ENCODE measurements at regions not wholly inside any gene's neighbourhood (a gene's known extent, or its start where the extent isn't known, plus 50 kb on each side); places are given as distances from the start of the nearest gene placed in this dataset.

GRCh38 chr9:105859428-105860091, 165.2 kb downstream of the TMEM38B start:
- FAIRE-seq (no peak), DNase-seq (ENCODE audit: insufficient read length, low spot score) (no peak)

DNA sequence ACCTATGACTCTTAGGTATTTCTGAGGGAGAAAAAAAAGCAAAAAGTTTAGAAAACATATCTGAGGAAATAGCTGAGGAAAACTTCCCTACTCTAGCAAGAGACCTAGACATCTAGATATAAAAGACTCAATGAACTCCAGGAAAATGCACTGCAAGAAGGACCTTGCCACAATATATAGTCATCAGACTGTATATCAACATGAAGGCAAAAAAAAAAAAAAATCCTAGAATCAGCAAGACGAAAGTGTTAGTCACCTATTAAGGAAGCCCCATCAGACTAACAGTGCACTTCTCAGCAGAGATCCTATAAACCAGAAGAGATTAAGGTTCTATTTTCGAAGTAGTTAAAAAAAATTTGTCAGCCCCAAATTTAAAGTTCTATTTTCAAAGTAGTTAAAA, 166.2 kb downstream of the TMEM38B start:
- no peak for DNase-seq (ENCODE audit: insufficient read length, low spot score)

DNA sequence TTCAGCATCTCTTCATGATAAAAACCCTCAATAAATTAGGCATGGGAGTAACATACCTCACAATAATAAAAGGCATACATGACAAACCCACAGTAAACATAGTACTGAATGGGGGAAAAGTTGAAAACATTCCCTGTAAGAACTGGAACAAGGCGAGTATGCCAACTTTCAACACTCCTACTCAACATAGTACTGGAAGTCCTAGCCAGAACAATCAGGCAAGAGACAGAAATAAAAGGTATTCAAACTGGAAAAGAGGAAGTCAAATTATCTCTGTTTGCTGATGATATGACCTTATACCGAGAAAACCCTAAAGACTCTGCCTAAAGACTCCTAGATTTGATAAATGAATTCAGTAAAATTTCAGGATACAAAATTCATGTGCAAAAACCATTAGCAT, 167.6 kb downstream of the TMEM38B start:
- no peak for DNase-seq (ENCODE audit: insufficient read length, low spot score)
- FAIRE-seq = no peak

More for the DNA sequence above, 166.2 kb downstream of the TMEM38B start:
- FAIRE-seq = no peak

- DNase-seq (ENCODE audit: insufficient read length, low spot score) (no peak), FAIRE-seq (no peak)
Observed at GRCh38 chr9:105864248-105864898, 170.0 kb downstream of the TMEM38B start.

DNA sequence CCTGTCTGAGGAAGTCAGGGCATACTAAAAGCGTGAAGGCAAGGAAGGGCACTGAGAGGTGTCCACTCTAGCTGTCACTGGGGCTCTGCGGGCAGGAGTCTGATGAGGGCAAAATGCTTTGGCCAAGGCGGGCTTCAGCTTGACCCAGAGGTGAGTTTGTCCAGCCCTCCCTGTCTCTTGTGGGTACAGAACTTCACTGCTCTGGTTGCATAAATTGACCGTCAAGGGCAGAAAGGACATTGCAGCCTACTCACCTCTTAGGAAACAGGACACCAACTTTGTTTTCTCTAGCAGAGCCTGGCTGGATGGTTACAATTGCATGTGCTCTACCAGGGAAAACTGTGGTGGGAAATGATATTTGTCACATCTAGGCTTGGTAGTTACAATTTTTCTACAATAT, 170.9 kb downstream of the TMEM38B start:
- FAIRE-seq = no peak
- no peak for DNase-seq (ENCODE audit: insufficient read length, low spot score)

- no peak for FAIRE-seq
- DNase-seq (ENCODE audit: insufficient read length, low spot score) = no peak
Observed at GRCh38 chr9:105871540-105871939, 177.2 kb downstream of the TMEM38B start.

- no peak for DNase-seq (ENCODE audit: insufficient read length, low spot score)
Observed at GRCh38 chr9:105873801-105874200, 179.5 kb downstream of the TMEM38B start.

DNA sequence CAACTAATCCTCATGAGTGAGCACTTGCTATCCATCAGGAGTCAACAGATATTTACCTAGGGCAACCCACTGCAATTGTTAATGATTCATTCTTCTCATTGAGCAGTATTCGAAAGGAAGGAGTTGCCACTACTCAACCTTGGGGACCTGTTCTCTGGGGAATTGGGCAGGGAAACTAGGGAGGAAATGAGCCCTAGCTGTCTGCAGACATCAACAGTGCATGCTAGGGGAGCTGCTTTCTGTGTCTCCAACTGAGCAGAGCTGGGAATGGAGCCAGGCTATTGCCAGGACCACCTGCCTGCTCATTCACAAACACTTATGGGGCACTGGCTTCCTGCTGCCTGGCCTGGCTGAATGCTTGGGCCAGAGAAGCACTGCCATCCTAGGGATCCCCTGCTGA, 183.4 kb downstream of the TMEM38B start:
- FAIRE-seq (no peak), DNase-seq (ENCODE audit: insufficient read length, low spot score) (no peak)

More at GRCh38 chr9:105873801-105874200, 179.5 kb downstream of the TMEM38B start:
- no peak for FAIRE-seq

DNA sequence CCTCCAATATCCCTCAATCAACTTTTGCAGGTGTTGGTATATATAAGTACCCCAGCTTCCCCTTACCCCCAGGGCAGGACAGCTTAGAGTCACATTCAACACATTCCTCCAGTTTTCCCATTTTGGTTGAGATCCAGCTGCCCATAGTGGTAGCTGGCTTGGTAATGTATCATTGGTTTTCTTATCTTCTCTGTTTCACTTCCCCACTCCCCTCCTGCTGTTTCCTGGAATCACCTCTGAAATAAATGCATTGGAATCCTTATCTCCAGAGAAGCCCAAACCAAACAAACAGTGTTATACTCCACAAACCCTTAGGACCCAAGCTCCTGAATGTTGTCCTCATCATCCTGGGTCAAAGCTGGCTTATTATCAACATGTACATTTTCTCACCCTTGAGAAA, 184.8 kb downstream of the TMEM38B start:
- no peak for DNase-seq (ENCODE audit: insufficient read length, low spot score)
- no peak for FAIRE-seq

GRCh38 chr9:105880517-105880916, 186.2 kb downstream of the TMEM38B start:
- FAIRE-seq = no peak
- DNase-seq (ENCODE audit: insufficient read length, low spot score) = no peak

GRCh38 chr9:105881021-105881420, 186.7 kb downstream of the TMEM38B start:
- FAIRE-seq (no peak), DNase-seq (ENCODE audit: insufficient read length, low spot score) (no peak)

- DNase-seq (ENCODE audit: insufficient read length, low spot score) = peak; percentile 40
- FAIRE-seq = no peak
Observed at GRCh38 chr9:105881654-105882349, 187.5 kb downstream of the TMEM38B start.

- FAIRE-seq = no peak
- DNase-seq (ENCODE audit: insufficient read length, low spot score) = no peak
Observed at GRCh38 chr9:105883847-105884246, 189.5 kb downstream of the TMEM38B start.

DNA sequence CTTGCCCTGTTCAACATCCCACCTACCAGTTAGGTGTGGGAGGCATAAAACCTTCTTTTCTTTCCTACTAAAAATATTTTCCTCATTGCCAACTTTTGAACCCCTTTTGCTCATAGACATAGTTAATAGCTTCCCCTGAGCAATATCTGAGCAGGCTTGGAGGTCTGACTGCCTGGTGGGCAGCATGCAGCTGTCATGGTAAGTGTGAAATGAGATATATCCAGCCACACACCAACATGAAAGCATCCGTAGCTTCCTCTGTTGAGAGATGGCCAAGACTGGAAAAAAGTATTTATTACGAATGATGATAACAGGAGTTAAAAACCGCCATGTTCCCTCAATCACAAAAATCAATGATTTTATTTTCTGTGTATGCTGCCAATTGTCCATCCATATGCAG, 190.1 kb downstream of the TMEM38B start:
- DNase-seq (ENCODE audit: insufficient read length, low spot score) = no peak
- FAIRE-seq = no peak

DNA sequence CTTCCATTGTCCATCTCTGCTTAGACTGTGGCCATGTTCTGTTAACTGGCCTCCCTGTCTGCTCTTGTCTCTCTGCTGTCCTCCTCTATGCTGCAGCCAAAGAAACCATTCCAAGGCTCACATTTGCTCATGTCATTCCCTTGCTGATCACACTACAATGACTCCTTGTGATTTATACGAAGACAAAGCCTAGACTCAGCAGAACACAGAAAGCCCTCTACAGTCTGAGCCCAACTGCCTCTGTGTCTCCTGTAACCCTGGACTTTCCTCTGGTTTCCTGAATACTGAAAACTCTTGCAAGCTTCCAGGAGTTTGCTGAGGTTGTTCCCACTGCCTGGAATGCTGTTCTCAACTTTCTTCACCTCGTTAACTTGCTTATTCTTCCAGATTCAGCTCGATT, 191.8 kb downstream of the TMEM38B start:
- DNase-seq (ENCODE audit: insufficient read length, low spot score) (no peak), FAIRE-seq (no peak)

DNA sequence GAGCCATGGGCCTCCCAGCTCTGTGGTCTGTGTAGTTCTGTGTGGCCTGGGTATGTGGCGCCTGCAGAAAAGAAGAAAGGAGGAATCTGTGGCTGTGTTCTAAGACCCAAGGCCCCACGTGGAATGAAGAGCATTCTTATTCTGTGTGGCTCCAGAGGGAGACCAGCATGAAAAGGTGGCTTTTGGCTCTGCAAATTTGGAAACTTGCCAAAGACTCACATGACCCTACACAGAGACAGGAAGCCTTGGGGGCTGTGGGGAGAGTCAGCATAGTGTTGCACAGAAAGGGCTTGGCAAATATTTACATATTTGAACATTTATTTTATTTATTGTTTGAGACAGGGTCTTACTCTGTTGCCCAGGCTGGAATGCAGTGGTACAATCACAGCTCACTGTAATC, 193.3 kb downstream of the TMEM38B start:
- FAIRE-seq = no peak
- DNase-seq (ENCODE audit: insufficient read length, low spot score) = no peak

GRCh38 chr9:105890046-105890822, 195.9 kb downstream of the TMEM38B start:
- DNase-seq (ENCODE audit: insufficient read length, low spot score) (no peak), FAIRE-seq (no peak)

DNA sequence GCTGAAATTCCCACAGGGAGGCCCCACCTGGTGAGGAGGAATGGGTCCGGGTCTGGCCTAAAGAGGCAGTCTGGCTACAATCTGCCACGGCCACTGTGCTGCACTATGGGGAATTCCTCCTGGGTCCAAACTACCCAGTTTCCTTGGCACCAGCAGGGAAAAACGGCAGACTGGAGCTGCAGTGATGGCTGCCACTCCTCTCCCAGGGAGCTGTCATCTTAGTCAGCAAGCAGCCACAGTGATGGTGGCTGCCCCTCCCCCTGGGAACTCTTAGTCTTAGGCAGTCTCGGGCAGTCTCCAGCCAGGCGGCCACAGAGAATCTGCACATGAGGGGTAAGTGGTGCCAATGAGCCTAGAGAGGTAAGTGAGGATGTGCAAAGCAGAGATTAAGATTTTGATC, 205.8 kb downstream of the TMEM38B start:
- FAIRE-seq (no peak), DNase-seq (ENCODE audit: insufficient read length, low spot score) (no peak)

- FAIRE-seq (no peak), DNase-seq (ENCODE audit: insufficient read length, low spot score) (peak; percentile 43)
Observed at GRCh38 chr9:105901514-105902109, 207.3 kb downstream of the TMEM38B start.

DNA sequence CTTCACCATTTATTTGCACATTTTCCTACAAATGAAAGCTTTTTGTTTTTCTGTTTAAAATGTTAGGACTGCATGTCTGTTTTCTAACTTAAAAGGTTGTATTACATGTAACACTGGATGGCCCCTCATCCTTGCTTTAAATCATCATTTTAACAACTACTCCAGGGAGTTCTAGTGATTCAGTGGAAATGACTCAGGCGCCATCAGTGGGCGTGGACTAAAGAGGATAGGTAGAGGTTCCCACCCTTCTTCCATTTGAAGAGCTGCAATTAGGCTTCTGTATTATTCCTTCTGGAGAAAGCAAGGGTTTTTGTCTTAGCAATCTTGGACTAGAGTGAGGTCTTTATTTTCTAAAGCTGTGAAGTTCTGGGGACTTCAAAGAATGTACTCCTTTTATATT, 213.7 kb downstream of the TMEM38B start:
- DNase-seq (ENCODE audit: insufficient read length, low spot score) = no peak
- no peak for FAIRE-seq
